T-helper 9 cell (primary cell): ENCODE measurements at regions not wholly inside any gene's neighbourhood (a gene's known extent, or its start where the extent isn't known, plus 50 kb on each side); places are given as distances from the start of the nearest gene placed in this dataset.
"Not testable (repeated sequence)": the region's sequence is repeated elsewhere in the genome, so short reads cannot be mapped to it uniquely, and the experiment has no call there.

ENCODE experiments used
- DNase-seq: peaks from one replicate; pipeline ENCODE4 v3.0.0-alpha.2; 2020

DNA sequence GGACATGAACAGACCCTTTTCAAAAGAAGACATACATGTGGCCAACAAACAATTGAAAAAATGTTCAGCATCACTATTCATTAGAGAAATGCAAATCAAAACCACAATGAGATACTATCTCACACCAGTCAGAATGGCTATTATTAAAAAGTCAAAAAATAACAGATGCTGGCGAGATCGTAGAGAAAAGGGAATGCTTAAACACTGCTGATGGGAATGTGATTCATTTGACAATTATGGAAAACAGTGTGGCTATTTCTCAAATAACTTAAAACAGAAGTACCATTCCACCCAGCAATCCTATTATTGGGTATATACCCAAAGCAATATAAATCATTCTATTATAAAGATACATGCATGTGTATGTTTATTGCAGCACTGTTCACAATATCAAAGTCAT lies 281.8 kb upstream of the CDH5 start:
- DNase-seq: not testable (repeated sequence)

DNA sequence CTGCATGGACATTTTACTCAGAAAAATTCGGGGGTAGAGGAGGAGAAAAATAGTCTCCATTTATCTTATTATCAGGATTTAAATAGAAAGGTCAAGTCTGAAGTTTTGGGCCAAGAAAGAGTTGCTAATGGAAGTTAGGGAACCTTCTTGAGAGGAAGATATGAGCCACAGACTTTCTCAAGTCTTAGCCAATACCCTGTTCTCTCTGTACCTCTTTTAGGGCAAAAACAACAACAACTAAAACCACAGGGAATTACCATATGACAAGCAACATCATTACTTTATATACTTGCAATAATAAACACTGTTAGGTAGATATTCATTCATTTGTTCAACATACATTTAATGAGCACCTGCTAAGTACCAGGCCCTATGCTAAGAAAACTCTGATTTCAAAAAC lies 282.2 kb upstream of the CDH5 start:
- DNase-seq: no peak

DNA sequence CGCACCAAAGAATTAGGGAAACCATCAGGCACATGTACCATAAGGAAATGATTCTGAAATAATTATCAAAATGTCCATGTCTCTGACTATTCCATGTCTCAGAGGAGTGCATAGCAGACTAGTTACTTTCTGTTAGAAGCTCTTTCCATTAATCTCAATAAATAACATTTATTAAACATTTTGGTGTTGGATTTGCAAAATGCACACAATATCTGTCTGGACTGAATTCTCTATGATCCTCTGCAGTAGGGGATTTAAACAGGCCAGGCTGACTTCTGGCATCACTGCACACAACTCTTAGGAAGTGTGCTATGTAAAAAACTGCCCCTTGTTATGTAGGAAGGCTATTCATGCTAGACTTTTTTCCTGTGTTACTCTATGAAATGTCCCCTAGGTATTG lies 283.3 kb upstream of the CDH5 start:
- DNase-seq: no peak

DNA sequence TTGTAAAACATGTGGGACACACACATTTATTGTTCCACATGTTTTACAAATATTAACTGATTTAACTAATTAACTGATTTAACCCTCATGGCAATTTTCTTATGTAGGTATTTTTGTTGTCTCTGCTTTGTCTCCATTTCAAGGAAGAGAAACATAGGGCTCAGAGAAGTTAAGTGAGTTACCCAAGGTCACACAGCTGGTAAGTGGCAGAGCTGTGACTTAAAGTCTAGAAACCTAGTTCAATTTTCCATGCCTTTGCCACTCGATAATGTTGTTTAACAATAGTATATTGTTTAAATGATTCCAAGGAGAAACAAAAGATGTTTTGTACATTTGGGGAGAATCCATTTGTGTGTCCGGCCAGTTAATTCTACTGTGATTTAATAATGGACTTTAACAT lies 284.1 kb upstream of the CDH5 start:
- DNase-seq: no peak

DNA sequence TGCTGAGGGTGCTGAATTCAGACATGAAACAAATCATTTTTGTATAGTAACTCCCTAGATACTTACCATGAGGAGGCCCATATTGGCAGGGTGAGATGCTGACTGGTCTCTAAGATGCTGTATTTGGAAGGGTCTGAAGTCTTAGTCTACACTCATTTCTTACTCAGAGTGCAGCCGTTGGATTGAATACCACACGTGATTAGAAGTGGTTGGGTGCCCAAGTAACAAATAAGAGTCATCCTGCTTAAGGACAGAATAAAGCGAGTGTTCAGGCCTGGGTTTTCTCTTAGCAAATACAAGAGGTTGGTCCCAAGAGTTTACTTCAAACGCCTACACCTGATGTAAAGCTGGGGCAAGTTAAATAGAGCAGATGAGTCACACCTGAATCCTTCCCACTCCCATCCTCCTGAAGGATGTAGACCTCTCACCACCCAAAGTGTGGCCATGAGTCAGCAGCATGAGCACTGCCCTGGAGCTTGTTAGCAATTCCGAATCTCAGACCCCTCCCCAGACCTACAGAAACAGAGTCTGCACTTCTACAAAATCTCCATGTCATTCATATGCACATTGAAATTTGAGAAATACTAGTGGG lies 284.6 kb upstream of the CDH5 start:
- no peak for DNase-seq

GRCh38 chr16:66079671-66080334 lies 286.7 kb upstream of the CDH5 start:
- DNase-seq: no peak

GRCh38 chr16:66070140-66070917 lies 296.2 kb upstream of the CDH5 start:
- no peak for DNase-seq

DNA sequence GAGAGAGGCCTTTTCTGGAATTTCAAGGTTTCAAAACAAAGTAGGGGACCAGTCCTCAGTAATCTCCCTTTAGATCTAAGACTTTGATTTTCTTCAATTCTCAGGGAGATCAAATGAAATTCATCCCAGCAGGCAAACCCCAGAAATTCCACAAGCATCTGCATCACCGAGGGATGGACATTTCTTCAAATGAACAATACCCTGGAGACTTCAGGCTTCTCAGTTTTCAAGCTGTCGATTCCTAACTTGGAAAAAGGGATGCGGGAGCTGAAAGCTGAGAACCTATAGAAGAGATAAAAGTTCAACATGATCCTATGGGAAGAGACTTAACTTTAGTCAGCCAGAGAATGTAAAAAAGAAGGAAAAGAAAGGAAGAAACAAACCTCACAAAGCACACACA lies 296.9 kb upstream of the CDH5 start:
- DNase-seq: no peak

DNA sequence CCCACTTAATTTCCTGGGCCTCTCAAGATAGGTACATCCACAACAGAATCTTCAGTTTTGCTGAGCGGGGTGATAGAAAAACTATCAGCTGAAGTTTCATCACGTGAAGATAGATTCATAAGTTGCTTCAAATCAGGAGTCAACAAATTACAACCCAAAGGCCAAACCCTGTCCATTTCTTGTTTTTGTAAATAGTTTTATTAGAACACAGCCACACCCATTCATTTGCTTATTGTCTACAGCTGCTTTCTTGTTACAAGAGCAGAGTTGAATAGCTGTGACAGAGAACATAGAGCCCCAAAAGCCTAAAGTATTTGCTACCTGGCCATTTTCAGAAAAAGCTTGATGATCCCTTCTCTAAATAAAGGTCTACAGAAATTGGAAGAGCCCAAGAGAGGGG lies 300.1 kb upstream of the CDH5 start:
- no peak for DNase-seq

- no peak for DNase-seq
These were observed 300.6 kb upstream of the CDH5 start for GRCh38 chr16:66065925-66066324.

- DNase-seq: no peak
These were observed 301.5 kb upstream of the CDH5 start for GRCh38 chr16:66064801-66065530.

DNA sequence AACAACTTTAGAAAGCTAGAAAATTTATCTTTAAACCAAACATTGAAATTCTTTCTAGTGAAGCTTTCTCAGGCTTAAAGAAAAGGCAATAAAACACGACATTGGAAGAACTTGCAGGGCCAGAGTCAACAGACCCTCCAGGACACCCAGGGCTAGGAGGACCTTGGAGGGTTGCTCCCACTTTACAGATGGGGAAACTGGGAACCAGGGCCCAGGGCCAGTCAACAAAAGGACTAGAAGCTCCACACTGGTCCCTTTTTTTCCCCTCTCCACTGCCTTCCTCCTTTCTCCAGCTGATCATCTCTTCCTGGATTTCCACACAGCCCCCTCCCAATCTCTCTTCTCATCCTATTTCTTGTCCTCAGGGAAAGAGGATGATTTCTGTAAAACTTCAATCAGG lies 307.7 kb upstream of the CDH5 start:
- no peak for DNase-seq

- DNase-seq: no peak
These were observed 308.3 kb upstream of the CDH5 start for GRCh38 chr16:66058172-66058691.

DNA sequence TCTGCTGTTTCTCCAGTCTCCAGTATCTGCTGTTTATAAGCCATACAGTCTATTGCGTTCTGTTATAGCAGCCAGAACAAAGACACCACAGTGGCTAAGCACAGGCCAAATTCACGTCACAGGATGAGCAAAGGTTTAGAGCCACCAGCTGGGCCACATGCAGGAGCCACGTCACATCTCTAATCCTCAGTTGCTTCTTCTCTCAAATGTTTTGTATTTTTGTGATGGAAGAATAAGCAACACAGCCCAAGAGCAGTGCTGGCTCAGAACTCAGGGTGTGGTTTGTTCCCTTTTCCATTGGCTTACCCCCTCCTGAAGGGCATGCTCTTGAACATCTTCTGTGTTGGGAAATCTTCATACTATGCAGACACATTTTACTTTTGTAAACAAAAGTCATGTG lies 309.4 kb upstream of the CDH5 start:
- DNase-seq: no peak

GRCh38 chr16:66054095-66054494 lies 312.4 kb upstream of the CDH5 start:
- no peak for DNase-seq

DNA sequence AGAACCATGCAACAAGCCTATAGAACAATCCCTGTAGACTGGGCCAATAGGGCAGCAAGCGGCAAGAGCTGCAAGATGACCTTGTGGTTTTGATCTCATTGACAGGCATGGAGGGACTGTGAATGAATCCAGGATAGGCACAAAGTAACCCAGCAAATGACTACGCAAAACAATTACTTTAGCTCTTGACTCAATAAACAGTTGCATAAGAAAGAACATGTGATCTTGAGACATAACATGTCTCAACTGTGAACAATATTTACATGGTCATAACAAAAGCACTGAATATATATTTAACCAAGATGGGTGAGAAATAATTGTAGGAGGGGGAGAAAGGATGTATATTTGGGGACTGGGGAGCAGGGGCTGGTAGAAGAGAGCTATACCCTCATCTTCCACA lies 313.7 kb upstream of the CDH5 start:
- no peak for DNase-seq

GRCh38 chr16:66050991-66051390 lies 315.5 kb upstream of the CDH5 start:
- DNase-seq: no peak

GRCh38 chr16:66049865-66050264 lies 316.6 kb upstream of the CDH5 start:
- no peak for DNase-seq

DNA sequence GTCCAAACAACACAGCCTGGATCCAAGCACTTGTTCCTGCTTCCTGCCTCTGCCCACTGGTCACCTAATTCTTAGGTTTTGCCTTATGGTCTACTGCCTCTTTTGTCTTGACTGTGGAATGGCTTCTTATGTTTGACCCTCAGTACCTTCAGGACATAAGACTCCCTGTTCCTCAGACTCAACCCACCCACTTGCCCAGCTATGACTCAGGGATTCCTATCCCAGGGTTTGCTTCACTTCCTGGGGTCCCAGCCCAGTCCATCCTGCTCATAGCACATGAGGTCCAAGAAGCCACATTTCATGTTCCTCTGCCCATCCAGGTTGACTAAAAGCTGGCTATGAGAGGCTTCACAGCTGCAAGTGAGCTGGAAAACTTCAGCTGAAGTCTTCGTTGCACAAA lies 320.9 kb upstream of the CDH5 start:
- DNase-seq: no peak

- no peak for DNase-seq
These were observed 321.9 kb upstream of the CDH5 start for GRCh38 chr16:66044556-66044955.

- no peak for DNase-seq
These were observed 322.4 kb upstream of the CDH5 start for GRCh38 chr16:66044089-66044488.

DNA sequence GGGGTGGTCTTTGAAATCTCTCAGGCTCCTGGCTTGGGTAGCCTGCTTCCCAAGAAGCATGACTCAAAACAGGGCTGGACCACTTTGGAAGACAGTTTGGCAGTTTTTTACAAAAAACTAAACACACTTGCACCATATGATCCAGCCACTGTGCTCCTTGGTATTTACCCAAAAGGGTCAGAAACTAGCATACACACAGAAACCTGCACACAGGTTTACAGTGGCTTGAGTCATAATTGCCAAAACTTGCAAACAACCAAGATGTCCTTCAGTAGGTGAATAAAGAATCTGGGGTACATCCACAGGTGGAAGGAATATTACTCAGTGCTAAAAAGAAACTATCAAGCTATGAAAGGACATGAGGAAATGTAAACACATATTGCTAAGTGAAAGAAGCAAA lies 323.2 kb upstream of the CDH5 start:
- no peak for DNase-seq

- DNase-seq: no peak
These were observed 324.1 kb upstream of the CDH5 start for GRCh38 chr16:66042341-66042740.
